GM19043 (cell line): ENCODE measurements at regions not wholly inside any gene's neighbourhood (a gene's known extent, or its start where the extent isn't known, plus 50 kb on each side); places are given as distances from the start of the nearest gene placed in this dataset.
"Not testable (repeated sequence)": the region's sequence is repeated elsewhere in the genome, so short reads cannot be mapped to it uniquely, and the experiment has no call there.

Experiments used
- ATAC-seq: cut with Tn5 transposase; IDR thresholded peaks from one replicate; pipeline ENCODE4 v1.9.1; 2021; ENCODE audit warnings: low read depth; ENCODE audit not compliant: unreplicated experiment

DNA sequence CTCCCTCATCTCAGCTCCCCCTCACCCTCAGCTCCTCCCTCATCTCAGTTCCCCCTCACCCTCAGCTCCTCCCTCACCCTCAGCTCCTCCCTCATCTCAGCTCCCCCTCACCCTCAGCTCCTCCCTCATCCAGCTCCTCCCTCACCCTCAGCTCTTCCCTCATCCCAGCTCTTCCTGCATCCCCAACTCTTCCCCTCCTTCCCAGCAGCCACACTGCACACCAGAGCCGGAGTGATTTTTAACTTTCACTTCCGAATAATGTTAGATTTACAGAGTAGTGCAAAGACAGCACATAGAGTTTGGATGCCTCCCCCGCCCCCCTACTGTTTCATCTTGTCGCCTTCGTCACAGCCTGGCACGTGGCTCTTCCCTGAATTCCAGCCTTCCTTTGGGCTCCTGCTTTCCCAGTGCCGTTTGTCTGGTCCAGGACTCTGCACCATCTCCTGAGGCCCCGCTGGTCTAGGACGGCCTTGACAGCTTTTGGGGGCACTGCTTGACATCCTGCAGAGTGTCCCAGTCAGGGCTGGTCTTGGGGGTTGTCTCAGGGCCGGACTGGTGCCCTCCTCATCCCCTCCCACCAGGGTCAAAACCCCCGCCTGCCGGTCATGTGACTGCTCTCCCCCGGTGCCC lies 110.2 kb downstream of the FAM53A start:
- ATAC-seq: no peak

DNA sequence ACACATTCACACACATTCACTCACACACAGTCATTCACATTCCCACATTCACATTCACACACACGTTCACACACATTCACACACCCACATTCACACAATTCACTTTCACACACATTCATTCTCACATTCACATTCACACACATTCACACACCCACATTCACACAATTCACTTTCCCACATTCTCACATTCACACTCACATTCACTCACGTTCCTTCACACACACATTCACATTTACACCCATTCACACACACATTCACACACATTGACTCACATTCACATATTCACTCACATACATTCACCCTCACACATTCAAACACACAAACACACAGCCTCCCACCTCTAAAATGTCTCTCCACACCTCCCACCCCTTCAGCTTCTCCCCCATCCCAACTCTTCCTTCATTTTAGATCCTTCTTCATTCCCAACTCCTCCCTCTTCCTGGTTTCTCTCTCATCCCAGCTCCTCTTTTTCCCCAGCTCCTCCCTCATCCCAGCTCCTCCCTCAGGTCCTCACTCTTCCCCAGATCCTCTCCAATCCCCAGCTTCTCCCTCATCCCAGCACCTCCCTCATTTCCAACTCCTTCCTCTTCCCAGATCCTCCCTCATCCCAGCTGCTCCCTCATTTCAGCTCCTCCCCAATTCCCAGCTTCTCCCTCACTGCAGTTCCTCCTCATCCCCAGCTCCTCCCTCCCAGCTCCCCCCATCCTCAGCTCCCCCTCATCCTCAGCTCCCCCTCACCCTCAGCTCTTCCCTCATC lies 111.0 kb downstream of the FAM53A start:
- no peak for ATAC-seq

DNA sequence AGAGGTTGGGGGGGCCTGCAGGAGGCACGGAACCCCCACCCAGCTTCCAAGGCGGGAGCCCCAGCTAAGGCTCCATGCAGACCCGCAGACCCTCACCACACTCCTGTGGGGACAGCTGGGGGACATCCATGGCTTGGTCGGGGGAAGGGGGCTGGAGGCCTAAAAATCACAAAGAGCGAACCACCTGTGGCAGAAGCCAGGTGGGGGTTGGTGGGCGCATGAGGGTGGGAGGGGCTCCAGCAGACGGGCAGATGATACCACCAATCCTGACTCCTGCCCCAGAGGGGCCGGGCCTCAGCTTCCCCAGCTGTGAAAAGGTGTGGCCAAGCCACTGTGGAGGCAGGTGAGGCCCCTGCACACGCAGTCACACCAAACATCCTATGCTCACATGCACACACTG lies 111.6 kb downstream of the FAM53A start:
- ATAC-seq: no peak

DNA sequence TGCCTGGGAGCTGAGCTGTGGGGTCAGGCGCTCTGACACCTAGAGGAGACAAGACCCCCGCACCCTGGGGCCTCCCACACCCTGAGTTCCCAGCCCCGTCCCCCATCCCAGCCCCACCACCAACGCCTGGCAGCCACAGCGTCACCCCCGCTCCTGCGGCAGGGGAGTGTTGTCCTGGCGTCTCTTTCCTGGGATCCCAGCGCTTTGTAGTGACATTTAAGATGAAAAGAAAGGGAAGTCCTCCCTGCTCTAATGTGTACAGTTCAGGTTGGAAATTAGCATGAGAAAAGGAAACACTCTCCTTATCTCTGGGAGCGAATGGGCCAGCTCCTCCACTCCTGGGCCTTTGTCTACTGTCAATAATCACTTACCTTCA lies 112.1 kb downstream of the FAM53A start:
- ATAC-seq: no peak

DNA sequence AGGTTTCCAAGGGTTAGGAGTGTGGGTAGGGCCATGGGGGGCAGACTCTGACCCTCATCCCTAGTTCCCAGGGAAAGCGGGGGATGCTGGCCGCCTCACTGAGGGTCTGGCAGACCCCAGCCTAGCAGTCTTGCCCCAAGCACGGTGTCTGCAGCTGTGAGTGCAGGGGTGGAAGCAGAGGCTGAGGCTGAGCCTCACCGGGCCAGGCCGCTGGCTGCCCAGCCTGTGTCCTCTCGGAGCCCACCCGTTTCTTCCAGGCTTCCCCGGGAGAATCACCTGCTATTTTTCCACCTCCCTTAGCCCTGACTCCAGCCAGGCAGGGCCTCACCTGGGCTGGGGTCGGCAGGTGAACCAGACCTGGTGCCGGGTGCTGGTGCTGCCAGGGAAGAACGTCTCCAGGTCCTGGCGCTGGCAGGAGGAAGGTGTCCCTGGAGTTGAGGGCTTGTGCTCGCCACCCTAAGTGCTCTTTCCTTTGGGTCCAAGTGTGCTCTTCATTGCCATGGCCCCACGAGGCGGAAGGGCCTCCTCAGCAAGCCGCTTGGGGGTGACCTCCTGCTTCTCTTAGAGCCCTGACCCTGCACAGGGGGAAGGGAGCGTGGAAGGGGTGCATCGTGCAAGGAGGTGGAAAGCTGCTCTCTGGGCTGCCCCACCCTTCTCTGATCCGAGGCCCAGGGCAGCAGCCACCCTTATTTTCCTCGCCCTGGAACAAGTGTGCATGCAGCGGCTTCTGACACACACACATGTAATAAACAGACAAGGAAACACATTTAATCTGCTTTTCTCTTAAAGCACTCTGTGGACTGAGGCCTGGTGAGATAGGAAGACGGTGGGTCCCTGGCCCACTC lies 112.7 kb downstream of the FAM53A start:
- ATAC-seq: no peak

DNA sequence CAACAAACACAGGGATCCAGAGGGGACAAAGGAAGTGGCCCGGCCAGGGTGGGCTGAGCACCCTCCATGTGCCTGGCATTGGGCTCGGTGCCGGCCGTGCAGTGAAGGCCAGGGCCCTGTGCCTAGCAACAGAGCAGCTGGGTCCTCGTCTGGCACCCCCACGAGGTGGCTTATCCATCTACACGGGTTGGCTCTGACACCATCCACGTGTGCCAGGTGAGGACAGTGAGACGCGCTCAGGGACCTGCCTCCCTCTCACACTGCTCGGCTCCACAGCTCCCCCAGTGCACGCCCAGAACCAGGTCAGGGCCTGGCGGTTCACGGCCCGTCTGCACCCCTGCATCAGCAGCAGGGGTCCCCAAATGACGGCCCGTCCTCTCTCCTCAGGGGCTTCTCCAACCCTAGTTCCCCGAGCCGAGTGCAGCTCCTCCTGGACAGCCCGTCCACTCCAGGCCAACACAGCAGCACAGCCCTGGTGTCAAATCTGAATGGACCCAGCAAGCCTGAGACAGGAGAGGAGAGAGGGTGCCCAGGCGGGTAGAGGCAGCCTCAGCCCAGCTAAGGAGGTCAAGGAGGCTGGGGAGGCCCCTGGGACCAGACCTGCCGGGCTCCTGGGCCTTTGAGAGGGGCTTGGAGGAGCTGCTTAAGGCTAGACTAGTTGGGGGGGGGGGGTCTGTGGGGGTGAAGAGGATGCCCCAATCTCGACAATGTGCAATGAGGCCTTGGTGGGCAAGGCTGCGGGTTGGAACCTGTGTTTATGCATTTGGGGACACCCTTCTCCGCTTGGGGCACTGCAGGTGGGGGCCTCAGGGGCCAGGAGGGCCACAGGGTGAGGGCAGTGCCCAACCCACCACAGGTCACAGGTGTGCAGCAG lies 113.6 kb downstream of the FAM53A start:
- ATAC-seq: no peak

DNA sequence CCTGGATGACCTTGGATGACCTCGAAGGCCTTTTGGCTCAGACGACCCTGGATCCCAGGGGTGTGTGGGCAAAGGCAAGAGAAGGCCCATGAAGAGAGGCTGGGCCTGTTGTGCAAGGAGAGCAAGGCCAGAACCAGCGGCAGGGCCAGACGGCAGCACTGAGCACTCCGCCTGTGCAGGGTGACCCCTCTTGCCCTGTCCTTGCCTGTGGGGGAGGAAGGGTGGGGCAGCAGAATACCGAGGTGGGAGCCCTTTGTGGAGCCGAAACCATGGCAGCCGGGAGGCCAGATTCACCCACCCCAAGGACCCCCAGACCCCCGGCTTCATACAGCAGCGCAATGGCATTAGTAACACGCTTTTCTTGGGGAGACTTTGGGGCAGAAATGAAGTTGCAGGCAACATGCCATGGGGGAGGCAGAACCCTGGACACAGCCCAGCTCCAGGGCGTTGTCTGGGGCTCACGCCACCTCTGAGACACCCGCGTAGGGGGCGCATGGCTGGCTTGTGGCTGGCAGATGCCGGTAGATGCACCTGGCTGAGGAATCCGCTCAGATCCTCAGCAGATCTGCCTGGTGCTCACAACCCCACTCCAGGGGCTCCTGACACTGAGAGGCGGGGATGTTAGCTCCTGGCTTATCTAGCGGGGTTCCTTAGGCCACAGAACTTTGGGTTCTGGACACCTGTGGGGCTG lies 114.5 kb downstream of the FAM53A start:
- ATAC-seq: no peak

DNA sequence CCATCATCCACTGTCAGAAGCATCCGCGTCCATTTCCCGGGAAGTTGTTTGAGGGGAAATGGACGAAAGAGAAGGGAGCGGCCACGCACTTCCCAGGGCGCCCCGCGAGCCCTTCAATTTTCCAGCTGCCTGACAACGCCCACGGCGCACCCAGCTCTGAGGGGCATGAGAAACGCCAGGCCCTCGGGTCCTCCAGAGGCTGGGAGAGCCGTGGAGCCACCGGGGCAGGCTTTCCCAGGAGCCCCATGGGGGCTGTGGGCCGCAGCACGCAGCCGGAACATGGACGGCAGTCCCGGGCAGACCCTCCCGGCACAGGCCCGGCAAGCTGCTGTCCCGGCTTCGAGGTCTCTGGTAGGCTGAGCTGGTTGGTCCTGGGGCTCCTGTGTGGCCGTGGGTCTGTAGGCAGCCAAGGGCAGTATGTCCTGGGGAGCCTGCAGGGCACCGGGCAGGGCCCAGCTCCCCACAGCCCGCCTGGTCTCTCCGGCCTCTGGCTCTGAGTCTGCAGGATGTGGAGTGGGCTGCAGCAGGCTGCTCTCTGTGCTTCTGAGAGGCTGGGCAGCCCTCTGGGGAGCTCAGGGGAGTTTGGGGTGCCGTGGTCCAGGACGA lies 115.2 kb downstream of the FAM53A start:
- no peak for ATAC-seq

DNA sequence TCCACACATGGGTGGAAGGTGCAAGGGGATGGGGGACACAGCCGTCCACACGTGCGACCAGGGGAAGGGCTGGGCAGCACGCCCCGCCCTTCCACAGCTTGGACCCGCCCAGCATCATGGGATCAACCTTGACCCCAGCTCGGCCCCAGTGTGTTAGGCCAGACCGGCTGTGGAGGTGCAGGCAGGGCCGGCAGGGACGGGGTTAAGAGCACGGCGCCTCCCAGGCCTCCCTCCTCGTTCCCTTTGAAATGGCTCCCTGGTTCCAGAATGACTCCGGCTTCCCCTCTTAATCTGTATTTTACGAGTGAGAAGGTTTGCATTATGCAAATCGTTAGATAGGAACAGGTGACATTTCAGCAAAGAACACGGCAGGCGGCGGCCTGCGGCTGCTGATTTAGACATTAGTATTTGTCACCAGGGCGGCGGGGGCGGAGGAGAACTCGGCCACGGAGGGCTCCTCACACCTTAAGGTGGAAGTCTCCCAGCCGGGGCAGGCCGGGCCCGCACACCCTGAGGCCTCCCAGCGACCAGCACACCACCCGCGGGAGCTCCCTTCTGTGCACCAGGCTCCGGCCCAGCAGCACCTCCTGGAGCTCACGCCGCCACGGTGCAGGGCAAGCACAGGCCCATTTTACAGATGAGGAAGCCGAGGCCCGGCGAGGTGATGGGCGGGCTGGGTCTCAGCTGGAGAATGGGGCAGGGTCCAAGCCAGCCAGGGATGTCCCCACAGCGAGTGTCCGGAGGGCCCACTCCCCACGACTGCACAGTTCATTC lies 116.1 kb downstream of the FAM53A start:
- no peak for ATAC-seq

DNA sequence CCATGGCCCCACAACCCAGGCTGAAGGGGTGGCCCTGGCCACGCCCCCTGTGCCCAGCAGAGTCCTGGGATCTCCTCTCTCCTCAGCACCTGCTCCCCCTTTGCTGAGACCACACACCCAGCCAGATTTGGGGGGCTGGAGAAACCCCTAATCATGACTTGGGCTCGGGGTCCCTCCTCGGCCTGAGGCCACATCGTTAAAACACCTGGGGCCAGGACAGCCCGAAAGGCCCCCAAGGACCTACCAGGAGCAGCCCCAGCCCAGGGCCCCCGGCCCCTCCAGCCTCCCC lies 116.7 kb downstream of the FAM53A start:
- ATAC-seq: no peak

DNA sequence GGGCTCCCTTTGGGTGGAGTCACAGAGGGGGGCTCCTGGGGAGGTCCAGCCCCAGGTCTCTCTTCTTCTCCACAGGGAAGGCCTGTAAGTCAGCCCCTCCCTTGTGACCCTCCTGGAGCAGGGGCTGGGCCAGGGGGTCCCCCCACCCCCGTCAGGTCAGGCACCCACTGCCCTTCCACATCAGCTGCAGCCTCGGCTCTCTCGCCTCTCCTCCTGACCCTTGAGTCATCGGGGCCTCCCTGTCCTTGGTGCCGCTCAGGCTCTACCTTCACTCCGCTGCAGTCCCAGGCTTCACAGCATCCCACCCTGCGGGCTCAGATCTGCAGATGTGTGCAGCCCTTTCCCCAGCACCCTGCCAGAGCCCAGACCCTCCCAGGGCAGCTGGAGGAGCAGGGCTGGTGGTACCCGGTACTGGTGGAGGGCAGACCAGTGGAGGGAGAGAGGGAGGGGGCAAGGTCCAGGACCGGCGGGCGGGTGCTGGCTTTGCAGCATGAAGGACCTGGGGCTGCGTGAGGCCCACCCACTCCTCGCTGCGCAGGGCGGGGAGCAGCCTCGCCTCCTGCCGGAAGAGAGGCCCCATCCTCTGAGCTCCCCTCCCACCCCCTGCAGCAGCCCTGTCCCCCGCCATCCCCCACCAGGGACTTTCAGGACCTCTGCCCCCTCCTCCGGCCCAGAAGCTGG lies 117.1 kb downstream of the FAM53A start:
- no peak for ATAC-seq

DNA sequence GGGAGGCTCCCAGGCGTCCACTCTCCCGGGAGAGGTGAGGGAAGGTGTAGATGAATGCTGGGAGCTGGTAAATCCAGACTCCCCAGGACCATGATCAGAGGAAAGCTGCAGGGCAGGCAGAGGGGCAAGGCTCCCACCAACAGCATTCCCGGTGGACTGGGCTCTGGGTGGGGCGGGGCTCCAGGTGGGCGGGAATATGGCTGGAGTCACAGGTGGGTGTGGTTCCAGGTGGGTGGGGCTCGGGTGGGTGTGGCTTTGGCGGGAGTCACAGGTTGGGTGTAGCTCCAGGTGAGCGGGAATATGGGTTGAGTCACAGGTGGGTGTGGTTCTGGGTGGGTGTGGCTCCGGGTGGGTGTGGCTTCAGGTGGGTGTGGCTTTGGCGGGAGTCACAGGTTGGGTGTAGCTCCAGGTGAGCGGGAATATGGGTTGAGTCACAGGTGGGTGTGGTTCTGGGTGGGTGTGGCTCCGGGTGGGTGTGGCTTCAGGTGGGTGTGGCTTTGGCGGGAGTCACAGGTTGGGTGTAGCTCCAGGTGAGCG lies 117.7 kb downstream of the FAM53A start:
- not testable (repeated sequence) for ATAC-seq

DNA sequence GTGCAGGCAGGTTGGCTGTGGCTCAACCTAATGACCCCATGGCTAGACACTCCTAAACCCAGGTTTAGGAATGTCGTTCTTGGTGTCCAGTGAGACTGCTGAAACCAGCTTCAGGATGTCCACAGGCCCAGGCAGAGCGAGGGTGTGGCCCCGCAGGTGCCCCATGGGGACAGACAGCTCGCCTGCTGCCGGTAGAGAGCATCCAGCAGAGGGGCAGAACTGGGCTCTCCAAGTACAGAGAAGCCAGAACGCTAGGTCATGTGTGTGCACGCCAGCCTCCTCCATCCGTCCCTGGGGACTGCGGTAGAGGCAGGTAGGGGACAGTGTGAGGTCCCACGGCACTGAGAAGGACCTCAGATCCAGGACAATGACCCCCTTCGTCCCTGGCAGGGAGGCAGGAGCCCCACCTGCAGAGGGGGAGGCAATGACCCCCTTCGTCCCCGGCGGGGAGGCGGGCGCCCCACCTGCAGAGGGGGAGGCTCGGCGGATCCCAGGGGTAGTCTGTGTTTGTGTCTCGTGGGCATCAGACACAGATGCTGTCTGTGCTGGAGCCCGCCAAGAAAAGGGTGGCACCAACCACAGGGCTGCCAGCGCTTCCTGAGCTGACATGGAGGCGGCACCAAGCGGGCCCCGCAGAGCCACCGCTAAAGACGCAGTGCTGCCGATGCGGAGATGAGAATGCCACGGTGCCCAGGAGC lies 118.4 kb downstream of the FAM53A start:
- ATAC-seq: no peak

DNA sequence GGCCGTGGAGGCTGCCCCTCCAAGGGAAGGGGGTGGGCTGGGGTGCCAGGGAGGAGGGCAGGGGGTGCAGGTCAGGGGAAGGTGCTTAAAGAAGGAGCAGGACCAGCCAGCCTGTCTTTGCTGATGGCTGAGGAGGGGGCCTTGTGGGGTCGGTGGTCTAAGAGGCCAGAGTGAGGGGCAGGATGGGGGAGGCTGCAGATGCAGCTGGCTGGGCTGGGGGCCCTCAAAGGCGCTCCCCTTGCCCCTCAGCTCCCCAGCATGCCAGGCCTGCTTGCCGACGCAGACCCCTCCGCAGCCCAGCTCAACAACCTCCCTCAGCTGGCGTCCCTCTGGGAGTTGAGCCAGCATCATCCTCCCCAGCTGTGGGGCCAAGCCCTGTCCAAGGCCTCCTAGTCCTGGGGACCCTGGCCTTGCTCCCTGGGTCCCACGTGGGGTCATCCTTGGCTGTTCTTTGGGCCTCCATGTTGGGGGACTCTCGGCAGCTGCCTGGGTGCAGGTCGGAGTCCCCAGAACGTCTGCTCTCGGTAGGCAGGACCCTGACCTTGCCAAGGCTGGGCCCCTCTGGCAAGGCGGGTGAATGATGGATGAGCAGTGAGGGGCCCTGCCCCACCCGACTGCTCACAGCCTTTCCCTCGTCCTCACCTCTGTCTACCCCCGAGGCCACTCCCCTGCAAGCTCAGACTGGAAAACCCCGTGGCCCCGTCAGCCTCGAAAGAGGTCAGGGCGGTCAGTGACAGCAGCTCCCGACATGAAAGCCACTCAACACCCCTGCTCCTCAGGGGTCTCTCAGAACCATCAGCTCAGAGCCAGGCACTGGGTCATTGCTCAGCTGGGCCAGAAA lies 119.4 kb downstream of the FAM53A start:
- ATAC-seq: no peak

DNA sequence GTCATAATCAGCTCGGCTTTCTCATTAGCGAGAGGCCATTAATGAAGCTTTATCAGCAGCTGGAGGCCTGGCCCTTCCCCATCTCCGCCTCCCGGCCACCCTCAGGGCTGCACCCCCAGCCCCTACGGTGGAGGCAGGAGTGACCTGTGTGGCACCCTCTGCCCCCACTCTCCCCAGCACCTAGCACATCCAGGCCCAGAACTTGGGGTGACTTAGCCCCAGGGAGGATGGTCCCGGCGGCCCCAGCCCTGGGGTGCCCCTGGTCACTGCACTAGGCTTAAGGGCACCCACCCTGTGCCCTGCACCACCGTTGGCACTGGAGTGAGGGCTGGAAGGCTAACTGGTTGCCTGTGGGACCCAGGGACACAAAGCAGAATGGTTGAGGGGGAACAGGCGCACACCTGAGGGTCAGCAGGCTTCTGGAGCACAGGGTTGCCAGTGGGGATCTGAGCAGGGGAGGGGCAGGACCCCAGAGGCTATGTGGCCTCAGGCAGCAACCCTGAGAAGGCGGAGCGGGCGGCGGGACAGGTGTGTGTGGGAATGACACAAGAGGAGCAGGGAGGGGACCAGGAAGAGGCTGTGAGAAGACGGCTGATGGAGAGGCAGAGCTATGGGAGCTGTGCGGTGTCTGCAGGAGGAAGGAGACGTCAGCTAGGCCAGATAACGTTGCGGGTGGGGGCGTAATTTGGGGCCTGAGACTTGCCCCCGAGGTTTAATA lies 120.2 kb downstream of the FAM53A start:
- ATAC-seq: no peak

DNA sequence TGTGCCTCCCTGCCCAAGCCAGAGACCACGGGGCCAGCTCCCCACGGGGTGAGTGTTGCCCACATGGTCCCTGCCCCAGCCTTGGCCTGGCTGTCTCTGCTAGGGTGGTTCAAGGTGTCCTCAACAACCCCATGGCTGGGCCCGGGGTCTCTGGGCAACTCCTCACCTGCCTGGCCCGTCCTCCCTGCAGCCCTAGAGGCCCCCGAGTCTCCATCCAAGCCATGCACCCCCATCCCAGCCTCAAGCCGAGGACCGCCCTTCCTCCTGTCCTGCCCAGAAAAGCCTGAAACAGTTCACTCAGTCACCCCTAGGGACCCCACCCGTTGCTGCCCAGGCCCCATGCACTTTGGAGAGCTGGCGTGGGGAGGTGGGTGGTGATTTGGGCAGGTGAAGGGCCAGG lies 120.9 kb downstream of the FAM53A start:
- ATAC-seq: no peak
